ENCODE measurements at regions not wholly inside any gene's neighbourhood (a gene's known extent, or its start where the extent isn't known, plus 50 kb on each side); places are given as distances from the start of the nearest gene placed in this dataset.

GRCh38 chr5:89827359-89827758, 582.2 kb downstream of the CETN3 start:
- H3K27ac ChIP-seq (ENCODE audit: low read depth, low read length) = no peak overlapping the region
- 91% methylated on average over 14 of the region's 14 CpGs; no CpG with 5 or more reads in 1 of the 2 experiments for WGBS, 2 experiments (ENCODE audit: extremely low coverage in 1 of 2, insufficient coverage in 1 of 2, insufficient read length in 1 of 2, insufficient replicate concordance in 2 of 2, low coverage in 1 of 2, low lambda C conversion rate in 2 of 2, missing lambda C conversion rate in 1 of 2)
- no peak overlapping the region for H3K4me3 ChIP-seq (ENCODE audit: extremely low read depth in 1 of 4, insufficient read depth in 2 of 4, low read depth in 3 of 4, low read length in 4 of 4)
- no peak overlapping the region for H2AK5ac ChIP-seq (ENCODE audit: low read depth, low read length)
- peak overlapping the region; percentile 85; the same call in 1 of the 2 replicates for H2AFZ ChIP-seq (ENCODE audit: low read length)
- H4K91ac ChIP-seq (replicated peaks; ENCODE audit: insufficient read length, low read length) = no peak overlapping the region
- no peaks in the 10 kb centered on the region for H3K27me3 ChIP-seq (replicated peaks in 1 of 4; ENCODE audit: control insufficient read depth in 3 of 4, extremely low read depth in 1 of 4, insufficient read depth in 3 of 4, low read length in 3 of 4)
- H3K4me1 ChIP-seq (replicated peaks in 1 of 4; ENCODE audit: control insufficient read depth in 3 of 4, insufficient read depth in 4 of 4, low read length in 3 of 4) = peaks cover 0 to 2% (median 0%) of the 10 kb centered on the region in 4 experiments; a peak in 1 of 7 replicates
- H3K9me3 ChIP-seq (ENCODE audit: insufficient read depth in 2 of 2, low read depth in 1 of 2, low read length in 1 of 2) = no peaks in the 10 kb centered on the region
- no peak overlapping the region for H2BK5ac ChIP-seq (ENCODE audit: low read depth, low read length)
- H4K20me1 ChIP-seq (replicated peaks in 1 of 2; ENCODE audit: control insufficient read depth in 1 of 2, insufficient read depth in 2 of 2, low read length in 2 of 2) = no peaks in the 10 kb centered on the region
- ChIA-PET POLR2A (ENCODE audit: partially characterized antibody) (no interaction called here), CTCF (ENCODE audit: partially characterized antibody) (interaction anchor here (1.1 kb wide), 1 partner anchor 438 kb away, joined by 3 read pairs; no protein-coding TSS in a partner anchor)
- H4K8ac ChIP-seq (ENCODE audit: extremely low read depth, insufficient read depth, low read length) = no peak overlapping the region
- no peak overlapping the region for H3K18ac ChIP-seq (ENCODE audit: extremely low read depth, low read length)
- H3K79me2 ChIP-seq (ENCODE audit: control insufficient read depth in 1 of 2, insufficient read depth in 2 of 2, low read length in 2 of 2) = no peaks in the 10 kb centered on the region
- H3K9ac ChIP-seq (replicated peaks in 1 of 4; ENCODE audit: extremely low read depth in 1 of 4, low read depth in 3 of 4, low read length in 3 of 4) = no peak overlapping the region
- no peaks in the 10 kb centered on the region for H3K36me3 ChIP-seq (ENCODE audit: control insufficient read depth in 2 of 4, insufficient read depth in 4 of 4, low read length in 3 of 4)
- no peak overlapping the region for H2BK15ac ChIP-seq (ENCODE audit: low read length)
- H3K56ac ChIP-seq (replicated peaks; ENCODE audit: insufficient read length, low read depth, low read length) = no peak overlapping the region
- H2BK120ac ChIP-seq (replicated peaks; ENCODE audit: low read depth, low read length) = no peak overlapping the region
- no peaks in the 10 kb centered on the region for H3K23me2 ChIP-seq (ENCODE audit: low read depth, low read length)
- H3K4me2 ChIP-seq (ENCODE audit: insufficient read depth in 1 of 2, low read depth in 2 of 2, low read length in 2 of 2) = no peak overlapping the region
- TF ChIP-seq KDM4A (IDR thresholded peaks at IDR 0.05; ENCODE audit: low read depth, low read length, severe bottlenecking) (no peak), RNF2 (IDR thresholded peaks at IDR 0.05; ENCODE audit: borderline replicate concordance, low read depth, low read length, missing control alignments, poor library complexity, severe bottlenecking) (no peak), TAF7 (optimal IDR thresholded peaks at IDR 0.05; ENCODE audit: borderline replicate concordance, low read depth, low read length) (no peak), SUZ12 (IDR thresholded peaks at IDR 0.05; ENCODE audit: low read length) (no peak), RXRA (IDR thresholded peaks at IDR 0.05; ENCODE audit: insufficient read depth, low read depth, low read length) (no peak), PHF8 (conservative IDR thresholded peaks at IDR 0.05; ENCODE audit: low read depth, low read length) (no peak), GTF2F1 (IDR thresholded peaks at IDR 0.05; ENCODE audit: borderline replicate concordance, low read depth, low read length) (no peak)
- DNase-seq (ENCODE audit: low read depth in 1 of 2, low spot score in 2 of 2) (no peak), FAIRE-seq (no peak)
- no peak overlapping the region for H3K23ac ChIP-seq (ENCODE audit: insufficient read length)
- H3K79me1 ChIP-seq (ENCODE audit: low read depth, low read length) = no peaks in the 10 kb centered on the region
- H2BK20ac ChIP-seq (ENCODE audit: low read length) = no peak overlapping the region
- no peak overlapping the region for H3K4ac ChIP-seq (replicated peaks; ENCODE audit: insufficient read length, low read depth, low read length)
- H4K5ac ChIP-seq (ENCODE audit: insufficient read length, low read depth, low read length) = no peak overlapping the region
- H2BK12ac ChIP-seq (ENCODE audit: low read depth, low read length) = no peak overlapping the region
- no peak overlapping the region for H3K14ac ChIP-seq (ENCODE audit: insufficient read length)
